GM18499 (cell line): ENCODE measurements at regions not wholly inside any gene's neighbourhood (a gene's known extent, or its start where the extent isn't known, plus 50 kb on each side); places are given as distances from the start of the nearest gene placed in this dataset.

ENCODE experiments used
- ATAC-seq: cut with Tn5 transposase; IDR thresholded peaks from one replicate; pipeline ENCODE4 v1.9.1; 2021; ENCODE audit warnings: moderate number of reproducible peaks; ENCODE audit not compliant: insufficient read depth, unreplicated experiment

DNA sequence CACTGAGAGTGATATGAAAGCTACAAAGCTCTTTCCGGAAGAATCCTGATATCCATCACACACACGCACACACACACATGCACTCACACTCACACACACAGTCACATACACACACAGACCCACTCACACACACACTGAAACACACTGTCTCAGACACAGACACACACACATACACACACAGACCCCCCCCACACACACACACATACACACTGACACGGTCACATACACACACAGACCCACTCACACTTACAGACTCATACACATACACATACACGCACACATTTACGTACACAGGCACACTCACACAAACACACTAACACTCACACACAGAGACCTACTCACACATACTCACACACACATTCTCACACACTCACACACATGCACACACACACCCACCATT, 58.6 kb downstream of the LIG4 start:
- no peak for ATAC-seq

DNA sequence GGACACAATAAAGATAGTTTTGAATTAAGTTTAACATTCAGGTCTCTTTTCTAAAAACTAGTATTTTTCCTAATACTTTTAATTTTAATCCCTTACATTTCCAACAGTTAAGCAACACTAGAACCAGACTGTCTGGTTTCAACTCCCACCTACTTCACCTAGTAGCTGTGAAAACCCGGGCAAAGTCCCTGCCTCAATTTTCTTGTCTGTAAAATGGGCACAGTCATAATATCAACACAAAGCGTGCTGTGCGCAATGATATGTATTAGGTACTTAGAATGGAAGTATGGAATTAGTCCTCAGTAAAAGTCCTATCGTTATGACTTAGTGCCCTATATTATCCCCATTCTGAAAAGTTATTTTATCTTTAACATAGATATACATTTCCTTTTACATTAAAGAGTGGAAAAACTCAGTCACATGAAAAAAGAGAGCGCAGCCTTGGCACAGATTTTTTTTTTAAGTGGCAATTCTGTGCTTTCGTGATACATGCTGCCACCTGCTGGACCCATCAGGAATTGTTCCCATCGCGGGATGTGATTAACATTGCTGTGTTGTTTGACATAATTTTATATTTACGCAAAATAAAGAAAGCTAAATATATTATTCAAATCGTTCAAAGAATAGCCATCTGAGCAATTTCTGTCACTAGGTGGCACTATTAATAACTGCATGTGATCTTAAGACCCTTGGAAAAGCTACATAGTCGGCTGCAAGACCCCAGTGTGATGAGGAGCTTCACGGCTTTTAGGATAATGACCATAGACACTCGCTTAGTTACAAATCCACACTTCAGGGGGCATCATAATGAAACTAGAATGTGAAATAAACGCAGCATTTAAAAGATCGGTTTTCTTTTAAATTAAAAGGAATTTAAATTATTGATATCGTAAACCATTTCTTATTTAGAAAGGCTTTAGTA, 59.9 kb downstream of the LIG4 start:
- no peak for ATAC-seq

DNA sequence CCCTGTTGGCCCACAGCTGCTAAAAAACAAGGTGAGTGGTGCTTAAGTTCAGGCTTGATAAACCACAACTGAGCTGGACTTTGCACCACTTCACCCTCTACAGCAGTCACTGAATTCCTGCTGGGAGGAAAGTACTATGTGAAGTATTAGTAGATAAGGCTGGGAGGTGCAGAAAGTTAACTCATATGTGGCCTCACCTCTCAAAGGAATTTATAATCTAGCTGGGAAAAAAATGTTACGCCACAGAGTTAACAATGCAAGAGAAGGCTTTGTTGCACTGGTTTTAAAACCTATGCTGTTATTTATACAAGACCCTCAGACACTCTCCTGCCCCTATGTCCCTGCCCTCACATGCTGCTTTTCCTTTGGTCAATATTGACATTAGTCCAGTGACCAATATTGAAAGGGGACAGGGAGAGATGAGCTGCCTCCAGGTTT, 60.9 kb downstream of the LIG4 start:
- no peak for ATAC-seq

DNA sequence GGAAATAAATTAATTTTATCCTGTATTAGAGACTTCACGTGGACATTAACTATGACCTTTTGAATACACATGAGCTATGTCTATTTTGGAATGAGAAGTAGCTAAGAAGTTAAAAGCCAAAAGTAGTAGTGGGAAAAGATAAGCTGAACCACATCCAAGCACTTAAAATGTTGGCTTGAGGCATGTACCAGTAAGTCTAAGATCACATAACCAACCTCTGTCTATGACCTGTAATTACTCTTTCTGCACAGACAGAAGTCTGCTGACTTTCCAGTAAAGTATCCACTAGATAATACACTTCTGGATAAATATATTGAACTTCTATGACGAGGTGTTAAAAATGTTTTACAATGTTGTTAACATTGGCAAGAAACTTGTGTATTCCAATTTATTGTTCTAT, 68.7 kb downstream of the LIG4 start:
- no peak for ATAC-seq

DNA sequence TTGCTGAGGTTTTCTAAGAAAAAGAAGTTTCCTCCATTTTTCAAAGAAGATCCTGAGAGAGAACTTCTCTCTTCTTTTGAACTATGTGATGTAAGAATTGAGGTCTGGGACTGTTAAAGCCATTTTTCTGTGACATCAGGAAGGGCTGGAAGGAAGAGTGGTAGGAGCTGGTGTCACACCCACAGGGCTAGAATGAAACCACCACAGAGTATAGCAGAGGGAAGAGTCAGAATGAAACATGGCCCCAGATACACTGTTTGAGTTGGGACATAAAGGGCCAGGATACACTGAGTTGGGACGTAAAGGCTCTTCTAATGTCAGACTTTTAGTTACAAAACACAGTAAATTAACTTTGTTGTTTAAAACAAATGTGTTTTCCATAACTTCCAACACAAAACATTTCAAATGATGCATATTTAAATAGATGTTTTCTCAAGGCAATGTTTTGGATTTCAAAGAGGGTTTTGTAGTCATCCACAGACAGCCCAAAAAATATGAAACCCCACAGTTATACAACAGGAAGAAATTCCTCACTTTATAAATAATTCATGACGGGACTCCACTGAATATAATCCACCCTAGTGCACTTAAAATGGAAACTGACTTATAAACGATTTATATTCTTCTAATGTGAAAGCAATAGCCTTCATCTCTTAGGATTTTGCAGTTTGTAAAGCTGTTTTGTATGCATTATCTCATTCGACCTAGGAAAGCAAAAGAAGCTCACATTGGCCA, 72.5 kb downstream of the LIG4 start:
- ATAC-seq: no peak

DNA sequence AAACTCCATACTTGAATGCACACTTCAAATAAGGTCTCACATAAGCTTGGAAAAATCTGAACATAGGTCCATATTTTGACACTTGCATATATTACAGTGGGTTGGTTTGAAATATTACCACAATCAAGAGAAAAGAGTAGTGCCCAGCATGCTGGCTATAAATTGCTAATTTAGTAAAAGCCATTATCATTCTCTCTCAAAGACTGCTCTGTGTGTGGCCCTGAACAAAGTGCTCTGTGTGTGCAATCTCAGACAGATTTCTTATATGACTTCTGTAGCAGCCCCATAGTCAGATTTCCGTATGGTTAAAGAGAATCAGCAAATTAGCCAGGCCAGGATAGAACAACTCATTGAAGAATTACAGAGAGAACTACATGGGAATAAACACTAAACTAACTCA, 78.2 kb downstream of the LIG4 start:
- no peak for ATAC-seq

DNA sequence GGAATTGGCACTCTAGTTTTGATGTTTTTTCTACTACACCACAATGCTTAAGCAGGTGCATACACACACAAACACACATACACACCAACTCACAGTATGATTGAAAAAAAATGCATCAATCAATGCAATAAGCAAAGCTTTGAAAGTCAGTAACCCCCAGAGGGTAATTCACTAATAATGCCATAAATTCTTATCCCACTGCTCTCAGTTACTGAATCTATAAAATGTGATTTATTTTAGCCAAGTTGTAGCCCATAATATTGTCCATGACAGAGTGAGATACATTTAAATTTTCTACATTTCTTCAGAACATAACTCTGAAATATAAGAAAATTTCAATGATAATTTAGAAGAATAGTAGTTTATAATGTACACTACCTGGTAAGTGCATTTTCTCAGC, 87.9 kb downstream of the LIG4 start:
- ATAC-seq: no peak

DNA sequence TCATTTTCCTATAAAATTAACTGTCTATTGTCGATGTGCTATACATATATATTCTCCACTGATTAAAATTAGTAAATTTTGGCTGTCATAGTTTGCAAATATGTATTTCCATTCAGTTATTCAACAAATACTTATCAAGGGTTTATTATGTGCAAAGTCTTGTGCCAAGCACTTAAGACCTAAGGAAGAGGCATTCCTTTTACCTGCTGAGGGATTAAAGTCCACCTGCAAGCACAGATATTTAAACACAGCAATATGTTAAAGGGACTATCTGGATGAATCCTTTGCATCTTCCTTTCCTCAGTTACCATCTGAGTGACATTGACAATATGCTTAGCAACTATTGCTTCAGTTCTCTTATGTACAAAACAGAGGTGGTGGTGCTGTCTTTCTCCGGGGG, 89.3 kb downstream of the LIG4 start:
- no peak for ATAC-seq

DNA sequence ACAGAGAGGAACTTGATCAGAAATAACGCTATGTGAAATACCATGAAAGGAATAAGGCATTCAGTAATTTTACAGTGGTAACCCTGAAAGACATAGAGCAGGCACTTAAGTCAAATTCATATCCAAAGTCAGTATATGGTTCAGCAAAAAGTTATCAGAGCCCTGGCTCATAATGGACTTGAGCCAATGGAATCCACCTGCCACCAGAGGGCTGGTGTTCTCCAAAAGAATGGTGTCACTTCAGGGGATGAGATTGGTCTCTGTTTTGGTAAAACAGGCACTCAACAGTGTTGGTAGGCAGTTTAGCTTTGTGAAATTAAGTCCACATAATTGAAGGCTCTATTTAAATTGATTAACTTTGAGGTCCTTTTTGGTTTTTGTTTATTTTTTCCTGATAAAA, 93.9 kb downstream of the LIG4 start:
- no peak for ATAC-seq

DNA sequence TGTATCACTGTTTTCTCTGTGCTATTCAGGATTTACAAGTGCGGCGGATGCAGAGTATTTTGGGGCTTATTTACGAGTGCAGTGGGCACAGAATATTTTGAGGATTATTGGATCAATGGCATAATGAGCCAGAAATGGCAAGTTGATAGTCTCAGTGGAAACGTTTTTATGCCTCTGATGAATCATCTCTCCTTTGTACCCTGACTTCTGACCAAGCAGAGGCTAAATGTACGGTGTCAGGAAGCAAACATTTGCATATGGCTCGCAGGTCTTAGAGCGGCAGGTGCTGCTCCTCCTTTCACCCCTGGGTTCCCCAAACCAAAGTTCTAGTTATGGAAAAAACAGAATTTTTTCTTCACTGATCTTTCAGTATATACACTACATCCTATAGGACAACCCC, 94.5 kb downstream of the LIG4 start:
- ATAC-seq: no peak

DNA sequence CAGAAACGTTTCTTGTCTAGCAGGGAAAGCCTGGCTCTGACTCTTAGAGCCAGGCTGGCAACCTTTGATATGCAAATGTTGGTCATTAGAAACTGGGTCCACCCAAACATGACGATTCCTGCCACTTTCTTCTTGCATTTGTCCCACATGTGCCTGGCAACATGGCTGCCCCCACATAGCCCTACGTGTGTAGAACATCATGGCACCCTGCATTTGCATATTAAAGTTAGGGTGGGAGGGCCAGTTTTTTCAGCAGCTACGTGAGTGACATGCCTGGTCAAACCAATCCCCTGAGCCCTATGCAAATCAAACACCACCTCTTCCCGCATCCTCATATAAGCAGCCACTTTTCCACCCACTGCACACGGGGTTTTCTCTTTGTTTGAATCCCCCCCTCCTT, 95.0 kb downstream of the LIG4 start:
- no peak for ATAC-seq

DNA sequence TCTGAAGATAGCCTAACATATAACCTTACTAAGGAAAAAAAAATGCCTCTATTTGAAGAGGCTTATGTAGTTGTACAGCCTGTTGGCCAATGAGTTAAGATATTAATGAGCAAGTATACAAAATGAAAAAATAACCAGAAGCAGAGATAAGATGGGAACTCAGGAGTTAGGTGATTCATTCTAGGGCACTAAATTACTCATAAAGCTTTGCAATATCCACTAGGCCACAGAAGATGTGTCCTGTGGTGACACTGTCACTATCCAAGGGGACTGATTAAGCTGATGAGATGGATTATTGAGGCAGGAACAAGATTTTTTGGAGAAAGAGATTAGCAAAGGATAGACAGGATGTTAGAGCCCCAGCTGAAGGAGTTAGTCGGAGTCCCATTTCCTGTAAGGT, 99.6 kb downstream of the LIG4 start:
- no peak for ATAC-seq

DNA sequence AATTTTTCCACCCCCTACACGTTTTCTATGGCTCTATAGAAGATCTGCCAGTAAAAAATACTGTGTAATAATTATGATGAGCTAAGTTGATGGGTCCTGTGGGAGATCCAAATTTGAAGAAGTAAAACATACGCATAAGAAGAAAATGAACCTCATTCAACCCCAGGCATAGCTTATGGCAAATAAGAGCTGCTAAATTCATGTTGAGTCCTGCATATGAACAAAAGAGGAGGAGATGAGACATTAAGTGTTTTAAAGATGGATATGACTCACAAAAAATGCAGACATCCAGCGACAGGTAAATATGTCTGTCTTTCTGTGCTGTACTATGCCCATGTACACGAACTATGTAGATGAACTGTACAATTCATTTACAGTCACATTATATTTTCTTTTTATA, 101.9 kb downstream of the LIG4 start:
- no peak for ATAC-seq

DNA sequence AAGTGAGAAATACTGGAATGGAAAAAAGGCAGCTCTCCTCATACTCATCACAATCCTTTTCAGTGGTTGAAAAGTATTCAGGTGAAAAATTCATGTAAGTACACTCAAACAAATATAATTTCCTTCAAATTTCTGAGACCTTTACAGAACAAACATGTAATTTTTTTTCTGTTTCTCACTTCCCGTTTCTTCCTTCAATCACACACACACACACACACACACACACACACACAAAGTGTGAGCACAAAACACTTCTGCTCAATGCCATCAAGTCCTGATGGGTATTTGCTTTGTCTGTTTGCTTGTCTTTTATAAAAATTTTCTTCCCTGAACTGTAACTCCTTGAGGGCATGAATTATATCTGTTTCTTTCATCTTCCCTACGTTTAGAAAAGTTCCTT, 110.6 kb downstream of the LIG4 start:
- no peak for ATAC-seq

DNA sequence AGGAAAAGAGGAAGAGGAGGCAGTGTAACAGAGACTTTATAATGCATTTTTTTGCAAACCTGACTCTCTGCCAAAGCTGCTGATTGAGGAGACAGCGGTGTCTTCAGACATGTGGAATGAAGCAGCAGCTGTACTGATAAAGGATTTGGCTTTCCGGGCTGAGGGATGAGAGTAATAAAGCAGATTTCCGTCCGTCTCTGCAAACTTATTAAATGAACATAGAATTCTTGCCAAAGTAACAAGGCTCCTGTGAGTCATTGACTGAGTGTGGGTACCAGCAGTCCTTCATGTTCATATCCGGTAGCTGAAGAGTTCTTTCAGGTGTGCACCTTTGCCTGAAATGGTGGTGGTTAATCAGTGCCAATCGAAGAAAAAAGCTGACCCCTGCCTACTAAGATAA, 112.6 kb downstream of the LIG4 start:
- no peak for ATAC-seq

DNA sequence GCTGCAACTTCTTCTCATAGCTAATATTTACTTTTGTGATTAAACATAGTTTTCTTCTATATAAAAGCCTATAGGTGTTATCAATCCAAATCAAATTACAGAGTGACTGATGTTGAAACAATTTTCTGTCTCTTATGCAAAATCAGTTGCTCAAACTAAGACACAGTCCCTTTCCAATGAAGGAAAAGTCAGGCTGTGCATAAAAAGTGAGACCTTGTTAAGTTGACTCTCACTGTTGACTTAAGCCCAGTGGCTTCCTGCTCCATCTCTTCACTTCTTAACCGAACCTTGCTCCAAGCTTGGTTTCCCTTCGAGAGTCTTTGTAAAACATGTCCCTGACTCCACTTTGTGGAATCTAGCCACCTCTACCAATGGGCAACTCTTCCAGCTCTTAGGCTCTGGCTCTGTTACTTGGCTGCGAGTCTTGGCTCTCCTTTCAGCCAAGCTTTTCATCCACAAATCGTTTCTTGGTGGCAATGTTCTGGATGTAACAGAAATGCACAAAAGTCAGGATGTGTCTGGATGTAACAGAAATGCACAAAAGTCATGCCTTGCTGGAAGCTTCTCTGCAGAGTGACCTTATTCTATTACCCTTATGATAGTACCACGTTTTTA, 118.9 kb downstream of the LIG4 start:
- ATAC-seq: no peak

DNA sequence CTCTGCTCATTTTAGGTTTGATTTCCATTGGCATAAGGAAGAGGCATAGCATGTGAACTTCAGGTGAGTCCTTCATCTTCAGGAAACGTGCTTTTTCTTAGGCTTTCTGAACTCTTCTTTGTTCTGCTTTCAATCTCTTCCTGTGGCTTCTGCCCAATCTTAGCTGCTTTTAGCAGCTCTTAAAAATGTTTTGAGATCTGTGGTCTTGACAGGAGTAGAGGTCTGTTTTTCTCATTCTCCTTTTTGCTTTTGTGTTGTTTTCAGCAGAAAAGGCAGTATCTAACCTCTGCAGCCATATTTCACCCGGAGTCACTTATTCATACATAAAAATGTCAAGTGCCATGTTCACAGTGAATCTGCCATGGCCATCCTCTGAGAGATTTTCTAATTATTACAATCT, 120.3 kb downstream of the LIG4 start:
- no peak for ATAC-seq

DNA sequence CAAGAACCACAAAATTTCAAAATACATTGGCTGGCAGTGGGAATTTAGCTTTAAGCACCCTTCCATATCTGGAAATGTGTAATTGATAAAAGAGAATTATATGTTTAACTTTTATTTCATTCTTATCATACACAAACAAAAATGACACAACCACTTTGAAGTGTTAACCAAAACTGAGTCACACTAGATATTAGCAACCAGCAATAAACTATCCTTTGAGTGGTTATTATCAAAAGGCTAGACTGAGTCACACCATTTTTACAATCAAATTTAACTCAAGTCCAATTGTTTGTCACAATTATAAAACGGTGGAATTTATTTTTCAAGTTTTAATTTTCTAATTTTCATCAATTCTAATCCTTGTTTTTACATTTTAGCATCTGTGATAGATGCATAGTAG, 121.7 kb downstream of the LIG4 start:
- no peak for ATAC-seq

DNA sequence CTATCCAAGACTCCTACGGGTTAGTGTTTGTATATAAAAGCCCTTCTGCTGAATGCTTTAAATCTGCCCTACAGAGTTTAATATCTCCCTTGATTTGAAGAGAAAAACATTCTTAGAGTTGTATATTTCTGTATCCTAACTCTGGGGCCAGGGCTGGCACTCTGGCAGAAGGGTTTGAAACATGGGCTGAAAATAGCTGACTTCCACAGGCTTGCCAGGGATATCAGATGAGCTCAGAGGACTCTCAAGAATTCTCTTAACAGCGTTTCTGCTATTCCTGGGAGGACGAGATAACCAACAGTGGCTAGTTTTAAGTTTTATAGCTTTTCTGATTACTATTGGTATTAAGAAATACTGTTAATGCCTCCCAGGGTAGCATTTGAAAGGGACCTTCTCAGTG, 127.5 kb downstream of the LIG4 start:
- ATAC-seq: no peak

DNA sequence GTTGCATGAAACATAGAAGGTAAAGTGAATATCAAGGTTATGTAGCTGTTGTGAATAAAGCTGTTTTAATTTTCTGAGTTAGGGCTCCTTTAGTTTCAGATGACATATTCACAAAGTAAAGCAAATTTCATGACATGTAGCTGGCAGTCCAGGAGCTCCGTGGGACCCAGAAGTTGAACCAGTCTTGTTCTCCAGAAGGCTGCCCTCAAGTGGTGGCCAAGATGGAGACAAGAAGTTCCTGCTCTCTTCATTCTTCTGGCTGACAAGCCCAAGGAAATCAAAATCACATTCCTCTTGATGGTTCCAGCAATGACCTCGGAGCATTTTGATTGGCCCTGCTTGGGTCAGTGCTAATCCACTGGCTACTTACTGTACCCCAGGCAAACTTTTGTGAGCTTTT, 128.7 kb downstream of the LIG4 start:
- ATAC-seq: no peak

DNA sequence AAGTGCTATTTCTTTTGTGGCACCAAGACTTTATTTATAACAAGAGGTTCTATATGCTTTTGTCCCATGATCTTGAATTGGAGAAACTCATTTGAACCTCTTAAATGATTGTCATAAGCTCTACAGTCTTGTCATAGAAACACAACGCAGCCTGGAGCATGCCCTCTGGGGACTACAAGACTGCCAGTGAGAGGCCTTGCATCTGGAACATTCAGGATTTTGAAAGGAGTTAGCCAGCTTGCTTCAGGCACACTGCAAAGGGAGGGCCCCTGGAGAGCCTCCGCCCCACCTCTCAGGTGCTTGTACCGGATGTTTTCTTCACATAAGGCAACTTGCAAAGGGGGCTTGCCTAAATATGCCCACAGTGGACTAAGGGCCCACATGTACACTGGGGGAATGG, 130.5 kb downstream of the LIG4 start:
- no peak for ATAC-seq
